Endothelial cell of umbilical vein (primary cell): ENCODE measurements at regions not wholly inside any gene's neighbourhood (a gene's known extent, or its start where the extent isn't known, plus 50 kb on each side); places are given as distances from the start of the nearest gene placed in this dataset.

Source experiments
- BruUV-seq: library from RNA; stranded (reverse); fragments of 400-500 nt; replicated peaks from 2 replicates; lab custom pipeline; 2021; lab: Mats Ljungman, UMichigan
- CTCF ChIA-PET: fragments of 300-600, 350-600 bp; sonication (Branson Sonifier 250); formaldehyde crosslinking; loops from one replicate; lab custom pipeline; 2021; ENCODE audit warnings: antibody characterized with exemption, inconsistent platforms; lab: Charles Lee
- POLR2A ChIA-PET: fragments of 300-600, 350-600 bp; sonication (Branson Sonifier 250); formaldehyde crosslinking; loops from one replicate; lab custom pipeline; 2021; ENCODE audit warnings: antibody characterized with exemption, inconsistent platforms; lab: Charles Lee
- DNase-seq: peaks from one replicate; pipeline ENCODE4 v3.0.0-alpha.2; 2011; ENCODE audit warnings: low read depth, low spot score
- FAIRE-seq: peaks from 2 replicates; lab custom pipeline; 2011; peaks lifted over from hg19 to GRCh38; lab: Jason Lieb, UNC
- H2AFZ ChIP-seq: 2 replicates; pipeline ENCODE4 v1.6.0; 2012; ENCODE audit warnings: low read depth, low read length, control low read depth, inconsistent platforms
- H3K27ac ChIP-seq: 2 replicates; pipeline ENCODE4 v1.5.1; 2011; ENCODE audit warnings: low read depth, mild to moderate bottlenecking, control low read depth, low read length, moderate library complexity; ENCODE audit not compliant: insufficient read depth
- H3K27me3 ChIP-seq, 2 experiments: 2 replicates each; pipeline versions ENCODE4 v1.6.0 to v1.6.1; 2011; ENCODE audit warnings: low read length in 2 of 2, mixed read lengths in 1 of 2; ENCODE audit not compliant: control insufficient read depth in 2 of 2, insufficient read depth in 2 of 2
- H3K36me3 ChIP-seq, 2 experiments: 2 replicates in 1 of 2; 3 replicates in 1 of 2; pipeline ENCODE4 v1.5.1; 2011; ENCODE audit warnings: low read length in 2 of 2, mild to moderate bottlenecking in 1 of 2, moderate library complexity in 1 of 2; ENCODE audit not compliant: control insufficient read depth in 2 of 2, insufficient read depth in 2 of 2; ENCODE audit errors: extremely low read depth in 1 of 2
- H3K4me1 ChIP-seq: 3 replicates; pipeline ENCODE4 v1.5.1; 2011; ENCODE audit warnings: mild to moderate bottlenecking, low read length; ENCODE audit not compliant: control insufficient read depth, insufficient read depth; ENCODE audit errors: extremely low read depth
- H3K4me2 ChIP-seq: 2 replicates; pipeline ENCODE4 v1.6.1; 2011; ENCODE audit warnings: low read length, control low read depth, mixed read lengths; ENCODE audit not compliant: insufficient read depth
- H3K4me3 ChIP-seq, 3 experiments: fragments of 200-600 bp in 1 of 3; sonication (generic), shearing (Covaris generic) in 1 of 3; replicated peaks in 1 of 3; 2 replicates each; pipeline ENCODE4 v1.5.1; 2011 to 2016; ENCODE audit warnings: control low read depth in 3 of 3, low read length in 3 of 3, mild to moderate bottlenecking in 2 of 3, inconsistent platforms in 1 of 3, low read depth in 1 of 3, moderate library complexity in 1 of 3; ENCODE audit not compliant: insufficient read depth in 1 of 3
- H3K79me2 ChIP-seq: 2 replicates; pipeline ENCODE4 v1.6.0; 2012; ENCODE audit warnings: low read length, inconsistent platforms; ENCODE audit not compliant: control insufficient read depth, insufficient read depth
- H3K9ac ChIP-seq: replicated peaks from 2 replicates; pipeline ENCODE3; 2011; ENCODE audit warnings: low read length, control low read depth; ENCODE audit not compliant: insufficient read depth; ENCODE audit errors: extremely low read depth
- H3K9me1 ChIP-seq: replicated peaks from 3 replicates; pipeline ENCODE4 v1.6.0; 2011; ENCODE audit warnings: mild to moderate bottlenecking, low read length; ENCODE audit not compliant: control insufficient read depth, insufficient read depth; ENCODE audit errors: extremely low read depth
- H3K9me3 ChIP-seq: replicated peaks from 2 replicates; pipeline ENCODE4 v1.5.1; 2012; ENCODE audit warnings: low read length, inconsistent platforms; ENCODE audit not compliant: control insufficient read depth, insufficient read depth
- H4K20me1 ChIP-seq: replicated peaks from 2 replicates; pipeline ENCODE3; 2011; ENCODE audit warnings: mild to moderate bottlenecking, low read length; ENCODE audit not compliant: control insufficient read depth, insufficient read depth; ENCODE audit errors: extremely low read depth
- CTCF ChIP-seq, 2 donors: IDR thresholded peaks; 1 replicate in 1 of 2; 2 replicates in 1 of 2; pipeline ENCODE4 v1.5.1; 2011; ENCODE audit warnings: low read length in 2 of 2, mild to moderate bottlenecking in 2 of 2, moderate library complexity in 2 of 2, control low read depth in 1 of 2, inconsistent platforms in 1 of 2, low read depth in 1 of 2; ENCODE audit not compliant: insufficient read depth in 1 of 2; ENCODE audit errors: extremely low read depth in 1 of 2
- EZH2 ChIP-seq: IDR thresholded peaks from 2 replicates; pipeline ENCODE4 v1.6.1; 2012; ENCODE audit warnings: borderline replicate concordance, low read depth, mild to moderate bottlenecking, moderate library complexity, low read length, inconsistent platforms; ENCODE audit not compliant: severe bottlenecking
- FOS ChIP-seq: IDR thresholded peaks from 2 replicates; pipeline ENCODE4 v1.6.1; 2011; ENCODE audit warnings: mild to moderate bottlenecking, low read length, moderate library complexity, borderline replicate concordance; ENCODE audit not compliant: insufficient read depth
- GATA2 ChIP-seq: IDR thresholded peaks from 2 replicates; pipeline ENCODE4 v1.7.0; 2011; ENCODE audit warnings: low read depth, mild to moderate bottlenecking, moderate library complexity, mixed read lengths, low read length; ENCODE audit not compliant: insufficient read length, insufficient read depth
- JUN ChIP-seq: IDR thresholded peaks from 2 replicates; pipeline ENCODE4 v1.6.1; 2011; ENCODE audit warnings: borderline replicate concordance, low read depth; ENCODE audit not compliant: insufficient read length, insufficient read depth
- MAX ChIP-seq: IDR thresholded peaks from 2 replicates; pipeline ENCODE4 v1.6.1; 2011; ENCODE audit not compliant: insufficient read depth, insufficient read length
- MYC ChIP-seq: IDR thresholded peaks from one replicate; pipeline ENCODE4 v1.6.1; 2011; ENCODE audit warnings: mild to moderate bottlenecking, low read depth, low read length
- POLR2A ChIP-seq: IDR thresholded peaks from 2 replicates; pipeline ENCODE4 v1.6.1; 2012; ENCODE audit warnings: low read depth, mild to moderate bottlenecking, control low read depth, low read length
- POLR2AphosphoS5 ChIP-seq: IDR thresholded peaks from 2 replicates; pipeline ENCODE4 v1.6.1; 2012; ENCODE audit warnings: low read depth, mild to moderate bottlenecking, control low read depth, low read length, moderate library complexity; ENCODE audit not compliant: insufficient read depth
- dilution Hi-C: fragments of 300-500 bp; cut with MboI; formaldehyde crosslinking; loops from one replicate; pipeline ENCODE4 v1.15.0; 2019; ENCODE audit warnings: low sequenced_read_pairs; ENCODE audit not compliant: extremely low pct_ligation_motif_present
- intact Hi-C: fragments of 100-400 bp; cut with micrococcal nuclease; formaldehyde crosslinking; loops from one replicate; pipeline ENCODE4 v1.10.0; 2022

- FAIRE-seq (no peak), DNase-seq (no peak)
- Histone ChIP-seq H3K9me1 (no peaks in the 10 kb centered on the region), H3K4me1 (peaks cover 3% of the 10 kb centered on the region), H3K9me3 (no peaks in the 10 kb centered on the region), H3K4me3 (no peak overlapping the region), H3K4me2 (no peak overlapping the region), H3K36me3 (no peaks in the 10 kb centered on the region), H2AFZ (no peak overlapping the region), H3K27me3 (no peaks in the 10 kb centered on the region), H3K9ac (no peak overlapping the region), H3K79me2 (no peaks in the 10 kb centered on the region), H4K20me1 (no peaks in the 10 kb centered on the region), H3K27ac (no peak overlapping the region)
- intact Hi-C loops (no loop called here), dilution Hi-C loops (no loop called here)
- ChIA-PET POLR2A (no interaction called here), CTCF (interaction anchor here (1.0 kb wide), 1 partner anchor 12 kb away, joined by 4 read pairs; no protein-coding TSS in a partner anchor)
- BruUV-seq, result no TSS peak
- TF ChIP-seq POLR2AphosphoS5 (no peak), GATA2 (no peak), JUN (no peak), FOS (peak; percentile 22), MYC (no peak), EZH2 (no peak)
Observed at GRCh38 chr1:191460234-191460633, 698.0 kb upstream of the RGS18 start.

GRCh38 chr1:191483988-191484387 is 674.3 kb upstream of the RGS18 start:
- no peak for FAIRE-seq
- Histone ChIP-seq H3K4me3 (no peak overlapping the region), H4K20me1 (no peaks in the 10 kb centered on the region), H3K27me3 (no peaks in the 10 kb centered on the region), H3K9me1 (no peaks in the 10 kb centered on the region), H3K4me1 (no peaks in the 10 kb centered on the region), H3K27ac (no peak overlapping the region), H3K79me2 (no peaks in the 10 kb centered on the region), H3K4me2 (no peak overlapping the region), H3K9me3 (no peaks in the 10 kb centered on the region), H2AFZ (no peak overlapping the region), H3K9ac (no peak overlapping the region), H3K36me3 (no peaks in the 10 kb centered on the region)
- dilution Hi-C loops, result no loop called here
- ChIA-PET POLR2A (no interaction called here), CTCF (no interaction called here)
- DNase-seq, result no peak
- TF ChIP-seq CTCF (IDR thresholded peaks at IDR 0.05; ENCODE audit: extremely low read depth in 1 of 2, insufficient read depth in 1 of 2, low read depth in 1 of 2, low read length in 2 of 2) (no peak), MYC (no peak), JUN (no peak), POLR2AphosphoS5 (no peak), MAX (no peak), EZH2 (no peak), GATA2 (no peak), POLR2A (no peak), FOS (no peak)
- intact Hi-C loops, result no loop called here
- BruUV-seq, result no TSS peak
